K562 (cell line): ENCODE measurements at regions not wholly inside any gene's neighbourhood (a gene's known extent, or its start where the extent isn't known, plus 50 kb on each side); places are given as distances from the start of the nearest gene placed in this dataset.

Experiments
- ATAC-seq: fragments of 200-7000 bp; cut with Tn5 transposase; 3 replicates; pipeline ENCODE4 v1.9.1; 2020; ENCODE audit warnings: moderate library complexity
- BruUV-seq: library from RNA; stranded (reverse); fragments of 400-500 nt; replicated peaks from 2 replicates; lab custom pipeline; 2021; lab: Mats Ljungman, UMichigan
- CTCF ChIA-PET: fragments of 300-600 bp; formaldehyde crosslinking; extraction: SDS; loops from one replicate; lab custom pipeline; 2021; ENCODE audit warnings: low intra/inter-chr PET ratio; lab: Yijun Ruan, JAX
- POLR2A ChIA-PET: fragments of 300-600, 350-650 bp; sonication (Branson Sonifier 250); formaldehyde crosslinking; extraction: SDS; loops from one replicate; lab custom pipeline; 2021; ENCODE audit warnings: antibody characterized with exemption, inconsistent platforms; lab: Yijun Ruan, JAX
- DNase-seq, 4 experiments: peaks; one replicate each; pipeline versions ENCODE4 v3.0.0 to v3.0.0-alpha.2; 2011 to 2018; ENCODE audit warnings: low spot score in 3 of 4, mixed read lengths in 3 of 4; ENCODE audit errors: extremely low read depth in 1 of 4
- FAIRE-seq: peaks from 2 replicates; lab custom pipeline; 2011; peaks lifted over from hg19 to GRCh38; lab: Jason Lieb, UNC
- H2AFZ ChIP-seq: 2 replicates; pipeline ENCODE4 v1.6.0; 2011; ENCODE audit warnings: low read depth, low read length, control low read depth, inconsistent platforms
- H3K27ac ChIP-seq: fragments of 200-600 bp; 3 replicates; pipeline ENCODE4 v1.8.0; 2011; ENCODE audit warnings: low read depth, mild to moderate bottlenecking, control low read depth, inconsistent platforms, low read length, moderate library complexity, mixed read lengths; ENCODE audit errors: extremely low read depth
- H3K27me3 ChIP-seq, 2 experiments: fragments of 300-600 bp in 1 of 2; 2 replicates in 1 of 2; 3 replicates in 1 of 2; pipeline versions ENCODE4 v1.6.0 to v1.8.0; 2011; ENCODE audit warnings: inconsistent platforms in 2 of 2, low read length in 2 of 2, mild to moderate bottlenecking in 1 of 2, mixed read lengths in 1 of 2, moderate library complexity in 1 of 2; ENCODE audit not compliant: control insufficient read depth in 2 of 2, insufficient read depth in 2 of 2
- H3K36me3 ChIP-seq: fragments of 300-600 bp; 3 replicates; pipeline ENCODE4 v1.8.0; 2011; ENCODE audit warnings: mild to moderate bottlenecking, low read length, inconsistent platforms; ENCODE audit not compliant: control insufficient read depth, insufficient read depth
- H3K4me1 ChIP-seq, 2 experiments: fragments of 200-600 bp in 1 of 2; replicated peaks in 1 of 2; 2 replicates in 1 of 2; 3 replicates in 1 of 2; pipeline versions ENCODE4 v1.5.1 to v1.8.0; 2011; ENCODE audit warnings: inconsistent platforms in 2 of 2, low read length in 2 of 2, mild to moderate bottlenecking in 1 of 2, mixed read lengths in 1 of 2, moderate library complexity in 1 of 2; ENCODE audit not compliant: control insufficient read depth in 2 of 2, insufficient read depth in 2 of 2
- H3K4me2 ChIP-seq: 2 replicates; pipeline ENCODE4 v1.6.1; 2011; ENCODE audit warnings: low read length, control low read depth, inconsistent platforms, mixed read lengths; ENCODE audit not compliant: insufficient read depth
- H3K4me3 ChIP-seq: fragments of 200-600 bp; sonication (generic), shearing (Covaris generic); 2 replicates; pipeline ENCODE4 v1.5.1; 2016; ENCODE audit warnings: control low read depth, inconsistent platforms
- H3K79me2 ChIP-seq: fragments of 200-600 bp; 3 replicates; pipeline ENCODE4 v1.8.0; 2011; ENCODE audit warnings: low read length, inconsistent platforms; ENCODE audit not compliant: control insufficient read depth, insufficient read depth
- H3K9ac ChIP-seq, 2 experiments: 2 replicates each; pipeline versions ENCODE4 v1.6.0 to v1.6.1; 2011; ENCODE audit warnings: low read depth in 2 of 2, low read length in 2 of 2, control low read depth in 1 of 2, inconsistent platforms in 1 of 2, mild to moderate bottlenecking in 1 of 2, mixed read lengths in 1 of 2; ENCODE audit not compliant: insufficient read depth in 1 of 2
- H3K9me1 ChIP-seq: one replicate; pipeline ENCODE4 v1.6.0; 2011; ENCODE audit warnings: inconsistent platforms, mild to moderate bottlenecking, low read length, moderate library complexity; ENCODE audit not compliant: control insufficient read depth, insufficient read depth
- H3K9me3 ChIP-seq: replicated peaks from 2 replicates; pipeline ENCODE4 v1.5.1; 2011; ENCODE audit warnings: low read depth, low read length, inconsistent platforms; ENCODE audit not compliant: control insufficient read depth, insufficient read depth
- H4K20me1 ChIP-seq: replicated peaks from 2 replicates; pipeline ENCODE4 v1.6.1; 2011; ENCODE audit warnings: low read length, inconsistent platforms, mixed read lengths; ENCODE audit not compliant: control insufficient read depth, insufficient read depth
- HLTF ChIP-seq: fragments of 450-650 bp; IDR thresholded peaks from 2 replicates; pipeline ENCODE4 v1.6.1; 2016
- HNRNPLL ChIP-seq: fragments of 200-400 bp; formaldehyde crosslinking; IDR thresholded peaks from 2 replicates; pipeline ENCODE4 v1.6.1; 2017; ENCODE audit warnings: low read length, low read depth, mild to moderate bottlenecking; ENCODE audit not compliant: poor library complexity, severe bottlenecking
- MBD2 ChIP-seq: sonication (generic); IDR thresholded peaks from 2 replicates; pipeline ENCODE4 v1.6.1; 2016; ENCODE audit warnings: low read depth, borderline replicate concordance
- PATZ1 ChIP-seq: fragments of 250-450 bp; sonication (Bioruptor Pico); IDR thresholded peaks from 2 replicates; pipeline ENCODE4 v1.5.0; 2020; ENCODE audit warnings: mild to moderate bottlenecking, borderline replicate concordance
- ZFP1 ChIP-seq: fragments of 450-650 bp; formaldehyde crosslinking; IDR thresholded peaks from 2 replicates; pipeline ENCODE4 v1.4.0; 2020; ENCODE audit warnings: mild to moderate bottlenecking, mixed read lengths
- ZNF592 ChIP-seq: fragments of 450-650 bp; IDR thresholded peaks from 2 replicates; pipeline ENCODE4 v1.6.1; 2017; ENCODE audit warnings: antibody characterized with exemption, mild to moderate bottlenecking
- WGBS: fragments of 100-300 bp; shearing (Covaris generic); methylation state at CpG from one replicate; pipeline ENCODE4 v1.1.6; 2016; ENCODE audit warnings: low coverage, mixed read lengths; ENCODE audit not compliant: insufficient coverage; ENCODE audit errors: missing lambda C conversion rate; 5-methylcytosine and 5-hydroxymethylcytosine counted together
- in situ Hi-C: fragments of 300-500 bp; cut with MboI; formaldehyde crosslinking; loops from 4 replicates; pipeline ENCODE4 v1.15.0; 2018; ENCODE audit warnings: inconsistent platforms, mixed read lengths
- intact Hi-C: fragments of 100-400 bp; cut with micrococcal nuclease; formaldehyde crosslinking; loops from 2 replicates; pipeline ENCODE4 v1.14.2; 2022

GRCh38 chr5:60505373-60506171 is 194.4 kb downstream of the DEPDC1B start:
- no peak overlapping the region for H3K4me2 ChIP-seq
- POLR2A ChIA-PET: no interaction called here
- ATAC-seq: no peak
- no peak for TF ChIP-seq HLTF
- no peak for TF ChIP-seq PATZ1 (CRISPR knock-in tag)
- no peak for TF ChIP-seq HNRNPLL
- TF ChIP-seq ZFP1 (CRISPR knock-in tag): no peak
- TF ChIP-seq MBD2: no peak
- no peak for TF ChIP-seq ZNF592
- TF ChIP-seq, all 486 proteins: peak for 0
- BruUV-seq: no TSS peak
- no peak for FAIRE-seq
- no peaks in the 10 kb centered on the region; a peak in 1 of 5 replicates for H3K27me3 ChIP-seq
- no peak overlapping the region for H3K27ac ChIP-seq
- H3K9me1 ChIP-seq: no peaks in the 10 kb centered on the region
- intact Hi-C loops: no loop called here
- H4K20me1 ChIP-seq: no peaks in the 10 kb centered on the region
- H3K9ac ChIP-seq: no peak overlapping the region
- no peaks in the 10 kb centered on the region for H3K79me2 ChIP-seq
- no peak for DNase-seq
- H3K4me3 ChIP-seq: no peak overlapping the region
- no peak overlapping the region for H2AFZ ChIP-seq
- no peaks in the 10 kb centered on the region for H3K4me1 ChIP-seq
- H3K36me3 ChIP-seq: no peaks in the 10 kb centered on the region
- 2% methylated on average over 7 of the region's 7 CpGs for WGBS
- no peaks in the 10 kb centered on the region for H3K9me3 ChIP-seq
- CTCF ChIA-PET: no interaction called here
- in situ Hi-C loops: no loop called here
